ENCODE measurements at regions not wholly inside any gene's neighbourhood (a gene's known extent, or its start where the extent isn't known, plus 50 kb on each side); places are given as distances from the start of the nearest gene placed in this dataset.
"Not testable (repeated sequence)": the region's sequence is repeated elsewhere in the genome, so short reads cannot be mapped to it uniquely, and the experiment has no call there.

DNA sequence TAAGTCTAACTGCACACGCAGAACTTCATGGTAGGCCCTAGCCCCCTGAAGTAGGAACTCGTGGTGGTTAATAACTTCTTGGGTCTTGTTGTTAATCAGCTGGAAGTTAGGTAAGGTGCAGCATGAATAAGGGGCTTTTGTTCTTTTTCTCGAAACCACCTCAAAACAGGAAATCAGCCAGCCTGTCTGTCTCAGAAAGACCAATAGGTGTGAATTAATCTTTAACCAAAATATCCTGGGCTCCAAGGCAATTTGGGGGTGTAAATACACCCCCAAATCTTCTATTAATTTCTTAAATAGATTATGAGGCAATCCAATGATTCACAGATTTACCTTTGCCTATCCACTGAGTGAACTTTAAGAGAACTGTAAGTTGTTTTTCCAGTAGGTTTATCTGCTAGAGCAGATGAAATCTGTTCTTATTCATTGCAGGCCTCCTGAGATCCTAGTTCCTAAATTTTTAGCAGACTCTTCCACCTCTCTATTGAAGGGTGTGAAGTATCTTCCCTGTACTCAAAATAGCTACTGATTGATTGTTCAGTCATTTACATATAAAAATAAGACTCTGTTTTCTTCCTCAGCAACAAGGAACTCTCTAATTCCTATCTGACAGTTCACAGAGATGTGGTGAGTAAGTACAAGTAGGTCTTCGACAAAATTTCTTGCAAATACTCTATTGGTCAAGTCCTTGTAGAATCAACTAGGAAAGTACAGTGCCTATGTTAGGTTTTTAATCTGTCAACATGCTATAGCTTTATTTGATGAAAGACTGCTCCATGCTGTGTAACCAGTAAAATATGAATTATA, 427.1 kb upstream of the NOX3 start:
- no peak for DNase-seq

DNA sequence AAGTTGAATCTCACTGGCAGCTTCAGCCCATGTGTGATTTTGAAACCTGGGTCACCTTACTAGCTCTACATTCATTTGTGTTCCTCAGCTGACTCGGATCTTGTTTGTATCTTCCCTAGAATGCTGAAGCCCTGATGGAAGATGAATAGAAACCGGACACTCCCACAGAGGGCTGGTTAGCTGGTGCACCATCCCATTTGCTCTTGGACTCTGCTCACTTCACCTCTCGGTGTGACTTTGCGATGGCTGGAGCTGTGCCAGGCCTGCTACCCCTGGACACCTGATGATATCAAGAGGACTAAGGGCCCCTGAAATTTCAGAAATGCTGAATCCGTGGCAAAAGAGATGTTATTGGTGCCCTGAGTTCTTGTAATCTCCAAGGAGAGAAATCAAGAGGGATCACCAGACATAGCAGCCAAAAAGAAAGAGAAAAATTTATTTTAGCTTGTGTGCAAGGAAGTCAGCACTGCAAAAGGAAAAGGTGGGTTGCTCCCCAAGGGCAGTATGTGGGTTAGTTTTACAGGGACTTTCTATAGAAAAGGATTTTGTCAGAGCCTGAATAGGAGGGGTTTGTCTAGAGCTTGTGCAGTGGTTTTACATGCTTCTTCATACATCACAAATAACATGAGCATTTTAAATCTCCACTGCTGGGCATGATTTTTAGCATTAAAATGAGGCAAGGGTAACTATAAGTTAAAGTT, 426.3 kb upstream of the NOX3 start:
- no peak for DNase-seq

DNA sequence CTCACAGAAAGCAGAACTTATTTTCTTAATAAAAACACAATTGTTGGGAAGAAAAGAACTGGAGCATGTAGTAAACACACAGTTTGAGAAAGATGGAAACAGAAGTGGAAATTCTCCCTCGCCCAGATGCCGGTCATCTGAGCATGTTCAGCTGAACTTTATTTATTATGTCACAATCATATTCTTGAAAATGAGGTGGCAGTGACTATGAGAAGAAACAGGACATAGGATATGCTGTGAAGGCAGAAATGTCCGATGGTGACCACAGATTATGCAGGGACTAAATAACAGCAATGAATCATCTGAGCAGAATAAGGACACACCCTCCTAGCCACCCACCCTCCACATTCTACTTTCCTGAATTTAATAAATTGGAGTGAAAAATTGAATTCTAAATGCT, 425.3 kb upstream of the NOX3 start:
- no peak for DNase-seq

DNA sequence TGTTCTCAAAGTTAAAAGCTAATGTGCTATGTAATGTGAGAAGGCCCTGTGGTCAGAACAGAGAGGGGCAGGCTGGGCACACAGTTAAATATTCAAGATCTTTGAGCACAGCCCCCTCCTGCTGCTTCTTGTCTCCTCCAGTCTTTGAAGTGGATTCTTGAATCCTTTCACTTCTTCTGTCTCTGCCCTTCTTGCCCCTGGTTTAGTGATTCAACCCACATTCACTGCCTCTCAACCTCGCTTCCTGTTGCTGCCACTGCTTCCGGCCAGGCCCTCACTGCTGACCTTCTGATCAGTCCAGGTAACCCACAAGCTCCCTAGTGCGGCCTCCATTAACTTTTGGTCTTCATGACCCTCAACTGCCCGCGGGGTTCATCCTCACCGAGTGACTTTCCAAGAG, 417.3 kb upstream of the NOX3 start:
- no peak for DNase-seq

DNA sequence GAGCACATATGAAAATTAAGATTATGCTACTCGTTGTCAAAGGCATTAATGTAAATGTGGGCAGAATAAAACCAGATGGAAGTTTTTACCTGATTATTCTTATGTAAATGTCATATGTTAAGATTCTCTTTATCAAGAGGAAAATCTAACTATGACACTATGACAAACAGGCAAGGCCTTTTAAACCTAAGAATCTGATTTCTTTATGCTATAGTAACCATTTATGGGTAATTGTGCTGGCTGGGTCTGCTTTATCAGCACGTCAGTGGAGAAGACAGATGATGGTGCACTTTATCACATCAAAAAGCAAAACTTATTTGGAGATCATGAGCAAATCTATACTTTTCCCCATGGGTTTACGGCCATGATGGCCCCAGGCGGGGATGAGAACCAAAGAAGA, 412.0 kb upstream of the NOX3 start:
- DNase-seq = no peak

DNA sequence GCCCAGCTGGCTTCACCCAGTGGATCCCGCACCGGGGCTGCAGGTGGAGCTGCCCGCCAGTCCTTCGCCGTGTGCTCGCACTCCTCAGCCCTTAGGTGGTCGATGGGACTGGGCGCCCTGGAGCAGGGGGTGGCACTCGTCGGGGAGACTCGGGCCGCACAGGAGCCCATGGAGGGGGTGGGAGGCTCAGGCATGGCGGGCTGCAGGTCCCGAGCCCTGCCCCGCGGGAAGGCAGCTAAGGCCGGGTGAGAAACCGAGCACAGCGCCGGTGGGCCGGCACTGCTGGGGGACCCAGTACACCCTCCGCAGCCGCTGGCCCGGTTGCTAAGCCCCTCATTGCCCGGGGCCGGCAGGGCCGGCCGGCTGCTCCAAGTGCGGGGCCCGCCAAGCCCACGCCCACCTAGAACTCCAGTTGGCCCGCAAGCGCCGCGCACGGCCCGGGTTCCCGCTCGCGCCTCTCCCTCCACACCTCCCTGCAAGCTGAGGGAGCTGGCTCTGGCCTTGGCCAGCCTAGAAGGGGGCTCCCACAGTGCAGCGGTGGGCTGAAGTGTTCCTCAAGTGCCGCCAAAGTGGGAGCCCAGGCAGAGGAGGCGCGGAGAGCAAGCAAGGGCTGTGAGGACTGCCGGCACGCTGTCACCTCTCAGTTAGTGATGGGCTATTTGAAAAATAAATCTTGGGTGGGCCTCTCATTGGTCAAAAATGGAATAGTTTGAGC, 411.2 kb upstream of the NOX3 start:
- DNase-seq = not testable (repeated sequence)

DNA sequence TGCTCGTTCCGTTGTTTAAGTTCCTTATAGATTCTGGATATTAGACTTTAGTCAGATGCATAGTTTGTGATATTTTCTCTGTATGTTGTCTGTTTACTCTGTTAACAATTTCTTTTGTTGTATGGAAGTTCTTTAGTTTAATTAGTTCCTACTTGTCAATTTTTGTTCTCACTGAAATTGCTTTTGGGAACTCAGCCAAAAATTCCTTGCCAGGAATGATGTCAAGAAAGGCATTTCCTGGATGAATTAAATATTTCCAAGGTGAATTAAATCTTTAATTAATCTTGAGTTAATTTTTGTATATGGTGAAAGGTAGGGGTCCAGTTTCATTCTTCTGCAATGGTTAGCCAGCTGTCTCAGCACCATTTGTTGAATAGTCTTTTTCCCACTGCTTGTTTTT, 406.2 kb upstream of the NOX3 start:
- no peak for DNase-seq

DNA sequence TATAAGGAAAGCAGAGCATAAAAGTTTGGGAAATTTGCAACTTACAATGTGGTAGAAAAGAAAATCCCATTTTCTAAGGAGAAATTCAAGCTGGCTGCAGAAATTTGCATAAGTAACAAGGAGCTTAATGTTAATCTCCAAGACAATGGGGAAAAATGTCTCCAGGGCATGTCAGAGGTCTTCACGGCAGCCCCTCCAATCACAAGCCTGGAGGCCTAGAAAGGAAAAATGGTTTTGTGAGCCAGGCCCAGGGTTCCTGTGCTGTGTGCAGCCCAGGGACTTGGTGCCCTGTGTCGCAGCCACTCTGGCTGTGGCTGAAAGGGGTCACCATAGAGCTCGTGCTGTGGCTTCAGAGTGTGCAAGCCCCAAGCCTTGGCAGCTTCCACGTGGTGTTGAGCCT, 403.3 kb upstream of the NOX3 start:
- not testable (repeated sequence) for DNase-seq

DNA sequence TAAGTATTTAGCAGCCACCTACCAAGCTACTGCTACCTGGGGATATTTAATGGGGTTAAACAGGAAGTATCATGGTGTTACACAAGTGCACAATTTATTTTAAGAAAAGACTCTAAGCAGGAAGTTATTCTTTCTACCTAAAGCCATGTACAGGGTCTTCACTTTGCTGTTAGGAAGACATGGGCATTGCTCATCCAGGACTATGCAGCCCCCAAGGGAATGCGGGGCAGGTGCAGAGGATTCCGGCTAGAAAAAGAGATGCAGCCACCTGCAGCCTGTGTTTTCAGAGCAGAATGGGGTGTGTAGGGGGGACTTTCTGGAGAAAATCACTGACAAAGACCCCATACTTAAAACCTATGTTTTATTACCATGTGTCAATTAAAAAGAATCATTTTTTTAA, 399.1 kb upstream of the NOX3 start:
- DNase-seq = no peak

DNA sequence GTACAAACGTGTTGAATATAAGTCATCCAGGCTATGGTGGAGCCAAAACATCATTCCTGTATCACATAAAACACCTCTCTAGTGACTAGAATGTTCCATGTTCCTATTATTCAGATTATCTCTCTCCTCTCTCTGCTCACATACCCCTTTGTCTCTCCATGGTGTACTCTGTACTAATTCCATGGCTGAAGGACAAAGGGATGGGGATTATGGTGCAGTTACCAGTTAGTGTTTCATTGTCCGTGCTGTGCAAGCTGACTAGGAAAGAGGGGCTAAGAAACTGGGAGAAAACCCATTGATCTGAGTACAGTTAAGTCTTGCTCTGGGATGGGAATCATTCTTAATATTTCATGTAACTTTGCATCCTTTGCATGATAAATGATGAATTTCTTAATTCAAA, 397.4 kb upstream of the NOX3 start:
- no peak for DNase-seq

DNA sequence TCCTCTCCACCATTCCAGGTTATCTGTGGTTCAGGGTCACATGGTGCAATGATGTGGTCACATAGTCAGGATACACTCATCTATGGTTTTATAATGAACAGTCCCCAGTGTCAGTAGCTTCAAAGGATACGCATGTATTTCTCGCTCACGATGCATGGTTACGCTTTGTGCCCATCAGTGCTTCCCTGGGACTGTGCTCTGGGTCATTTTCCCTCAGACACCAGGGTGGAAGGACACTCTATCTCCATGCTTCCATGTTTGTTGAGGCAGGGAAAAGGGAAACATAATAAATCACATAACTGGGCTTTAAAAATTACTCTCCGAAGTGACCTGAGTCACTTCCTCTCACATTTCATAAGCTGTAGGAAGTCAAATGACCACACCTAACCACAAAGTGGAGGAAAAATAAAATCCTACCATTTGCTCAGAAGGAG, 394.8 kb upstream of the NOX3 start:
- no peak for DNase-seq

DNA sequence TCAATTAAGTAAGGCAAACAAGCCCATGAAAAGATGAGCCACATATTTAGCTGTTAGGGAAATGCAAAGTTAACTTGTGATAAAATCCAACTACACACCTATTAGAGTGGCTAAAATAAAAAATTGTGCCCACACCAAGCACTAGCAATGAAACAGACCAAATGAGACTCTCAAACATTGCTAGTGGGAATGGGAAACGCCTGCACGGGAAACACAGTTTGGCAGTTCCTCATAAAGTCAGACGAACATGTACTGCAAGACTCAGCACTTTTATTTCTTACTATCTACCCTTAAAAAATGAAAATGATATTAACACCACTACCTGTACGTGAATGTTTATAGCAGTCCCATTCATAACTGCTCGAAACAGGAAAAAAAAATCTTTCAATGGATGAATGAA, 392.1 kb upstream of the NOX3 start:
- no peak for DNase-seq

DNA sequence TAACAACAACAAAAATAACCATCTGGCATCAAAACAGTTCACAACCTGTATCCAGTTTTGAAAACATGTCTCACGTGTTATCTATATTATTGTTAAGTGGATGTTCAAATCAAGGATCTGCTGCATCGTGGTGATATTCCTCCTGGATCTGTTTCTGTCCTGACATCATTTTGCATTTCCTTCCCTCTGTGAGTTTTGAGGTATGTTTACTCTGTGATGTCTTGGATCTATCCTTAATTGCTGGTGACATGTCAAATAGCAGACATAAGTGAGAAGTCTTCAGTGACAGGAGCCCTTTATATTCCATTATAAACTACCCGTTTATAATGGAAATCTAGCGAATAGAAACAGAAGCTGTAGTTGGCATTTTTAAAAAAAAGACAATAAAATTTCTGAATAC, 381.8 kb upstream of the NOX3 start:
- no peak for DNase-seq

DNA sequence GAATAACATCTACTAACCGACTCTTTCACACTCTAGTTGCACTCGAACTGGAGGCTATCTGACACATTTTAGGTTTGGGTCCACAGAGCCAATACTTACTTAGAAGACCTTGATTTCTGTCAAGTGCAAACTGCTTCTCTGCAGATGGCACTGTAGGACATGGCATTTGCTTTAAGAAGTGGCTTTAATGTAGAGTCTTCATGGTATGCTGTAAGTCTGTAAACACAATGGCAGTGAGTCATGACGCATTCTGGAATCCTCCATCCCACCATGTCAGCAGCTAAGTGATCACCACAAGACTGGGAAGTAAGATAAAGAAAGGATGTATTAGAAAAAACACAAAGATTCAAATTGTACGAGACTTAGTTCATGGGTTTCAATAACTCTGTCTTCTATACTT, 377.0 kb upstream of the NOX3 start:
- no peak for DNase-seq

DNA sequence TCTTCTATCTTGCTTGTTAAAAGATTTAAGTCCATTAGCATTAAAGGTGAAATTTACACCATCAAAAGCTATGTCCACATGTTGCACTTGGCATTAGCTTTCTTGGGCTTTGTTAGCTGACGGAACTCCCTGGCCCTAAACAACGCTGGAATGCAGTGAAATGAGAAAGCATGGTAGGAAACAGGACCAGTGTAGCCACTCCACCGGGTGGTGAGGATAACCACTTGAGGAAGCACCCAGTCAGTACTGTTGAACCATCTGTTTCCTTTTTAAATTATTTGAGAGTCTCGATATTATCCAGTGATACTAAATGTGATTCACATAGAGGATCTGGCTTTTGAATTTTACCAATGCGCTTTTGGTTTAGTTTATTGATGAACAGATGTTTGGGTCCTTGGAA, 374.9 kb upstream of the NOX3 start:
- DNase-seq = no peak

DNA sequence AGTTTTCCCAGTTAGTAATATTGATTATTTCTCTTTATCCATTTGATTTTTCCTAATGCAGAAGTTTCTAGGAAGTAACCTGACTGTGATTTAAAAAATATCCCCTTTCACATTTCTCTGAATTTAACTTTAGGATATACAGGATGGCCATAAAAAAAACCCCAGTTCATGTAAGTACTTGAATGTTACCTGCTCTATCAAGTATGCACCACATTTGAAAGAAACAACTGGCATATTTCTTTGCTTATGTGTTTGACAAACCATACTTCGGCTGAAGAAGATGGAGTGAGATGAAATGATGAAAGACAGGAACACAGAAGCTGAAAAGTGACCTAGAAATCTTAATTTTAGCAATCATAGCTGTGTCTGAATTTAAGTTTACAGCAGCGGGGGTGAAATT, 374.0 kb upstream of the NOX3 start:
- no peak for DNase-seq

DNA sequence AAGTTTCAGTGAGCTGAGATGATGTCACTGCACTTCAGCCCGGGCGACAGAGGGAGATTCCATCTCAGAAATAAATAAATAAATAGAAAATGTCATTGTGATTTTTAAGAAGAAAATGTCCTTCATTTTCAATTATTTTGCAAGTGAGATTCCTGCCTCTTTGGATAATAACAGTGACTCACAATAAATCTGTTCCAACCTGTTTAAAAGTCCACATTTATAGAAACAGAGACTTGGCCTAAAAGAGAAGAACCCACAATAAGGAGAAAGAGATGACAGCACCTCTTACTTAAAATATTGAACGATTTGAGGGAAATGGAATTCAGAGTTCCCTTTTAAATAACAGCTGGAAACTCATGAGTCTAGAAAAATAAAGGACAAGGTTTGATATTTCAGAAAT, 373.4 kb upstream of the NOX3 start:
- no peak for DNase-seq

DNA sequence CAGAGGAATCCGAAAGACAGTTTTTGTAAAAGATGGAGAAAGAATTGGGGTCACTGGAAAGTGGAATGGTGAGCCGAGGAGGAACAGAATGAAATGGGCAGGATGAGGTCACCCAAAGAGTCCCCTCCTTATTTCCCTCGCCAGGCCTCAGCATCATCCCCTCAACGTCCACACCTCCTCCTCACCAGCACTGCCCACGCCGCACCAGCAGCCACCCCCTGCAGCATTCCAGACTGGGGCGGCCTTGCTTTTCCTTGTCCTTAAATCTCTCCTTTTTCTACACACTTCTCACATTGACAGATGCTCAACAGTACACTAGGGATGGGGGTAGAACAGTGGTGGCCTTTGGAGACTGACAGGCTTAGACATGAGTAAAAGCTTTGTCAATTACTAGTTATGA, 363.1 kb upstream of the NOX3 start:
- DNase-seq = no peak

DNA sequence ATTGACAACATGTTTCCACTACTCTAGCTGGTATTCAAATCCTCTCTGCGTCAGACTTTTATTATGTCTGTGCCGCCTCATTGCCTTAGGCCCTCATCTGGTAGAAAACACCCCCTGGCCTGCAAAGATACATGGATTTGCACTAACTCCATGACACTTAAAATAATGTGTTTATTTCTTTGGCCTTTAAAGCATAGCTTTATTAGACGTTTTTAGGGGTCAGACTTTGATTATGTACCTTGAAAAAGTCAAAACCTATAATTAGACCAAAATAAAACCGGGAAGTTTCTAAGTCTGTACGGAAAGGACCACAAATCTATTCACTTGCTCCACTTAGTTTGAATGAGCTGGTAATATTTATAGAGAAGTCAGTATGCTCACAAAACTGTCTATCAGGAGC, 357.9 kb upstream of the NOX3 start:
- DNase-seq = no peak

DNA sequence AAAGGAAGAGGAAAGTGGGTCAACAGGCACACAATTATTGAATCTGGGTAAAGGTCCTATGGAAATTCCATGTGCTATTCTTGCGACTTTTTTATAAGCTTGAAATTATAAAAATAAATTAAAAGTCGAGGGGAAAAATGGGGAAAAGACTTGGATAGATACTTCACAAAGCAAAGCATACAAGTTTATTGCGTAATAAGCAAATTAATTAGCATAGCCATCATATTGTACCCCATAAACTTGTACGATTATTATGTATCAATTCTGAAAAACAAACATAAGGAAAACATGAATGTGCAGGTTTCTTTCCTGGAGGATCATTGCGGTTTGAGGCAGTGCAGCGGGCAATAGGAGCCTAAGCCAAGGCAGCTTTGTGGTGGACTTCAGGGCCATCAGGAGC, 351.6 kb upstream of the NOX3 start:
- no peak for DNase-seq

DNA sequence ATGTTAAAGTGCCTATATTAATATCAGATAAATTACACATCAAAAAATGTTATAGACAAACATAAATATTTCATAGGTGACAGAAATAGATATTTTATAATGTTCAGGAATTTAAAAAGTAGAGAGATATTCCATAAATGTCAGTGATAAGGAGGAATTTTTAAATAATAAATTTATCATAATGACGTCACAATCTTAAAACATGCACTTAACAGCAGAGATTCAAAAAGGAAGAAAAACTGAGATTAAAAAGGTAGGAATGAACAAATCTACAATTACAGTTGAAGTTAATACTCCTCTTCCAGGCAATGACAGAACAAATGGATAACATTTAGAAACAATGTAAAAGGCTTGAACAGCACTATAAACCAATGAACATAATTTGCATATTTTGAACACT, 345.4 kb upstream of the NOX3 start:
- DNase-seq = no peak

DNA sequence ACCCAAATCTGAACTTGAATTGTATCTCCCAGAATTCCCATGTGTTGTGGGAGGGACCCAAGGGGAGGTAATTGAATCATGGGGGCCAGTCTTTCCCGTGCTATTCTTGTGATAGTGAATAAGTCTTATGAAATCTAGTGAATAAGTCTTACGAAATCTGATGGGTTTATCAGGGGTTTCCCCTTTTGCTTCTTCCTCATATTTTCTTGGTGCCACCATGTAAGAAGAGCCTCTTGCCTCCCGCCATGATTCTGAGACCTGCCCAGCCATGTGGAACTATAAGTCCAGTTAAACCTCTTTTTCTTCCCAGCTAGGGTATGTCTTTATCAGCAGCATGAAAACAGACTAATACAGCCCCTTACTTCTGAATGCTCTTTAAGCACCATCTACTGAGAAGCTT, 343.2 kb upstream of the NOX3 start:
- DNase-seq = not testable (repeated sequence)

DNA sequence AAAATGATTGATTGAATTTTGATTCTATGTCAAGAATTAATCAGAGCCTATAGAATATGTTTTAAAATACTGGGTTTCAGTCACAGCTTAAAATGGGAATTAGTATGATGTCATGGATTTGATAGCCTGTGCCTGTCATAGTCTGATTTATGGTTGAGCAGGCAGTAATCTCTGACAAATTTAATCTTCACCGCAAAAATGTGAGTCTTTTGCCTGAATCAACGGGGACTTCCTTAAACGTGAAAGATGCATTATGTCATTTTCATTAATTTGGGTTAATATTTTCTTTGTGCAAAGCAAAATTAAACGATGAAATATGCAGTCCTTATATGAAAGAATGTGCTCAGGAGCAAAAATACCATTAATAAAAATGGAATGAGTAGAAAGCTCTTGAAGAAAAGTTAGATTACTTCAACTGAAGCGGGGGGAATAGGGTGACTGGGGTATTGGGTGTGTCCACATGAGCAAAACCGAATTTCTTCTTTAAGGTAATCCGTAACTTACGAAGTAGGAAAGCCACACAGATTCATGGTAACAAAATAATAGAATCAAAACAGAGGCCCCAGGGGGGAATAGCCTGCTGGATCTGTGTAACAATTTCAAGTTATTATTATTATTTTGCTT, 339.6 kb upstream of the NOX3 start:
- no peak for DNase-seq

DNA sequence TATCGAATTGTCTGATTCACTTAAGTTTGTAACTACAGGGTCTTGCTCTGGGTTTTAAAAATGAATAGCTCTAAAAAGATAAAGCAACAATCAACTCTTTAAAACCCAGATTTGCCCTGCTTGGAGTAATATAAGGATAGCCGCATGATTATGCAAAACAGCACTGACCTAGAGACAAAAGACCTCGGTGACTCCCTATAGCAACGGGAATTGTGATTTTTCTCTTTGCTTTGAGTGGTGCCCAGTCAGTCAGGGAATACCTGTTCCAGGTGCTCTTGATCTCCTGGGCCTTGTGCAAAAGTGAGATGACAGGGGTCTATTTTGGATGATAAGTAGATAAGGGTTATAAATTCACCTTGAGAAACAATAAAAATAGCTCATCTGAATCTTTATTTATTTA, 336.3 kb upstream of the NOX3 start:
- no peak for DNase-seq

All from SIG-M5 (cell line).